Endothelial cell of umbilical vein (primary cell): ENCODE measurements at regions not wholly inside any gene's neighbourhood (a gene's known extent, or its start where the extent isn't known, plus 50 kb on each side); places are given as distances from the start of the nearest gene placed in this dataset.

Experiments used
- BruUV-seq: library from RNA; stranded (reverse); fragments of 400-500 nt; replicated peaks from 2 replicates; lab custom pipeline; 2021; lab: Mats Ljungman, UMichigan
- CTCF ChIA-PET: fragments of 300-600, 350-600 bp; sonication (Branson Sonifier 250); formaldehyde crosslinking; loops from one replicate; lab custom pipeline; 2021; ENCODE audit warnings: antibody characterized with exemption, inconsistent platforms; lab: Charles Lee
- POLR2A ChIA-PET: fragments of 300-600, 350-600 bp; sonication (Branson Sonifier 250); formaldehyde crosslinking; loops from one replicate; lab custom pipeline; 2021; ENCODE audit warnings: antibody characterized with exemption, inconsistent platforms; lab: Charles Lee
- DNase-seq: peaks from one replicate; pipeline ENCODE4 v3.0.0-alpha.2; 2011; ENCODE audit warnings: low read depth, low spot score
- FAIRE-seq: peaks from 2 replicates; lab custom pipeline; 2011; peaks lifted over from hg19 to GRCh38; lab: Jason Lieb, UNC
- H2AFZ ChIP-seq: 2 replicates; pipeline ENCODE4 v1.6.0; 2012; ENCODE audit warnings: low read depth, low read length, control low read depth, inconsistent platforms
- H3K27ac ChIP-seq: 2 replicates; pipeline ENCODE4 v1.5.1; 2011; ENCODE audit warnings: low read depth, mild to moderate bottlenecking, control low read depth, low read length, moderate library complexity; ENCODE audit not compliant: insufficient read depth
- H3K27me3 ChIP-seq, 2 experiments: 2 replicates each; pipeline versions ENCODE4 v1.6.0 to v1.6.1; 2011; ENCODE audit warnings: low read length in 2 of 2, mixed read lengths in 1 of 2; ENCODE audit not compliant: control insufficient read depth in 2 of 2, insufficient read depth in 2 of 2
- H3K36me3 ChIP-seq, 2 experiments: 2 replicates in 1 of 2; 3 replicates in 1 of 2; pipeline ENCODE4 v1.5.1; 2011; ENCODE audit warnings: low read length in 2 of 2, mild to moderate bottlenecking in 1 of 2, moderate library complexity in 1 of 2; ENCODE audit not compliant: control insufficient read depth in 2 of 2, insufficient read depth in 2 of 2; ENCODE audit errors: extremely low read depth in 1 of 2
- H3K4me1 ChIP-seq: 3 replicates; pipeline ENCODE4 v1.5.1; 2011; ENCODE audit warnings: mild to moderate bottlenecking, low read length; ENCODE audit not compliant: control insufficient read depth, insufficient read depth; ENCODE audit errors: extremely low read depth
- H3K4me2 ChIP-seq: 2 replicates; pipeline ENCODE4 v1.6.1; 2011; ENCODE audit warnings: low read length, control low read depth, mixed read lengths; ENCODE audit not compliant: insufficient read depth
- H3K4me3 ChIP-seq, 3 experiments: fragments of 200-600 bp in 1 of 3; sonication (generic), shearing (Covaris generic) in 1 of 3; replicated peaks in 1 of 3; 2 replicates each; pipeline ENCODE4 v1.5.1; 2011 to 2016; ENCODE audit warnings: control low read depth in 3 of 3, low read length in 3 of 3, mild to moderate bottlenecking in 2 of 3, inconsistent platforms in 1 of 3, low read depth in 1 of 3, moderate library complexity in 1 of 3; ENCODE audit not compliant: insufficient read depth in 1 of 3
- H3K79me2 ChIP-seq: 2 replicates; pipeline ENCODE4 v1.6.0; 2012; ENCODE audit warnings: low read length, inconsistent platforms; ENCODE audit not compliant: control insufficient read depth, insufficient read depth
- H3K9ac ChIP-seq: replicated peaks from 2 replicates; pipeline ENCODE3; 2011; ENCODE audit warnings: low read length, control low read depth; ENCODE audit not compliant: insufficient read depth; ENCODE audit errors: extremely low read depth
- H3K9me1 ChIP-seq: replicated peaks from 3 replicates; pipeline ENCODE4 v1.6.0; 2011; ENCODE audit warnings: mild to moderate bottlenecking, low read length; ENCODE audit not compliant: control insufficient read depth, insufficient read depth; ENCODE audit errors: extremely low read depth
- H3K9me3 ChIP-seq: replicated peaks from 2 replicates; pipeline ENCODE4 v1.5.1; 2012; ENCODE audit warnings: low read length, inconsistent platforms; ENCODE audit not compliant: control insufficient read depth, insufficient read depth
- H4K20me1 ChIP-seq: replicated peaks from 2 replicates; pipeline ENCODE3; 2011; ENCODE audit warnings: mild to moderate bottlenecking, low read length; ENCODE audit not compliant: control insufficient read depth, insufficient read depth; ENCODE audit errors: extremely low read depth
- EZH2 ChIP-seq: IDR thresholded peaks from 2 replicates; pipeline ENCODE4 v1.6.1; 2012; ENCODE audit warnings: borderline replicate concordance, low read depth, mild to moderate bottlenecking, moderate library complexity, low read length, inconsistent platforms; ENCODE audit not compliant: severe bottlenecking
- FOS ChIP-seq: IDR thresholded peaks from 2 replicates; pipeline ENCODE4 v1.6.1; 2011; ENCODE audit warnings: mild to moderate bottlenecking, low read length, moderate library complexity, borderline replicate concordance; ENCODE audit not compliant: insufficient read depth
- GATA2 ChIP-seq: IDR thresholded peaks from 2 replicates; pipeline ENCODE4 v1.7.0; 2011; ENCODE audit warnings: low read depth, mild to moderate bottlenecking, moderate library complexity, mixed read lengths, low read length; ENCODE audit not compliant: insufficient read length, insufficient read depth
- JUN ChIP-seq: IDR thresholded peaks from 2 replicates; pipeline ENCODE4 v1.6.1; 2011; ENCODE audit warnings: borderline replicate concordance, low read depth; ENCODE audit not compliant: insufficient read length, insufficient read depth
- MYC ChIP-seq: IDR thresholded peaks from one replicate; pipeline ENCODE4 v1.6.1; 2011; ENCODE audit warnings: mild to moderate bottlenecking, low read depth, low read length
- POLR2A ChIP-seq: IDR thresholded peaks from 2 replicates; pipeline ENCODE4 v1.6.1; 2012; ENCODE audit warnings: low read depth, mild to moderate bottlenecking, control low read depth, low read length
- POLR2AphosphoS5 ChIP-seq: IDR thresholded peaks from 2 replicates; pipeline ENCODE4 v1.6.1; 2012; ENCODE audit warnings: low read depth, mild to moderate bottlenecking, control low read depth, low read length, moderate library complexity; ENCODE audit not compliant: insufficient read depth
- dilution Hi-C: fragments of 300-500 bp; cut with MboI; formaldehyde crosslinking; loops from one replicate; pipeline ENCODE4 v1.15.0; 2019; ENCODE audit warnings: low sequenced_read_pairs; ENCODE audit not compliant: extremely low pct_ligation_motif_present
- intact Hi-C: fragments of 100-400 bp; cut with micrococcal nuclease; formaldehyde crosslinking; loops from one replicate; pipeline ENCODE4 v1.10.0; 2022
- TF ChIP-seq, protein P1 (sequence below), 2 donors: IDR thresholded peaks; 1 replicate in 1 of 2; 2 replicates in 1 of 2; pipeline ENCODE4 v1.5.1; 2011; ENCODE audit warnings: low read length in 2 of 2, mild to moderate bottlenecking in 2 of 2, moderate library complexity in 2 of 2, control low read depth in 1 of 2, inconsistent platforms in 1 of 2, low read depth in 1 of 2; ENCODE audit not compliant: insufficient read depth in 1 of 2; ENCODE audit errors: extremely low read depth in 1 of 2
- TF ChIP-seq, protein P2 (sequence below): IDR thresholded peaks from 2 replicates; pipeline ENCODE4 v1.6.1; 2011; ENCODE audit not compliant: insufficient read depth, insufficient read length

DNA sequence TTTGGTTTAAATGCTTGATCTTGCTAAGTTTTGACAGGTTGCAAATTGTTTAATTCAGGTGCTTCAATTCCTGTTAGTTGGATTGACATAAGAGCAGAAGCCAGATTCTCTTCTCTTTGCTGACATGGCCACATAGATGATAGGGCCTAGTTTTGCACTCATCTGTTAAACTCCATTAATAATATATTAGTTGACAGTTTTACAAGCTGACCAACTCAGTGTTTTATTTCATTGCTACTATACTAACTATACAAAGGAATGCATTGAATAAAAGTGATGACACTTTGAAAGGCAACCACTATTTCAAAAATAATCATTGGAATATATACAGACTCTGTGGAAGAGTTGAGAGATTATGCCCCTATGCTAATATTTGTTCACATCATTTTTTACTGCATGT, 255.6 kb upstream of the DPYD start:
- H3K27me3 ChIP-seq, result no peaks in the 10 kb centered on the region
- H3K27ac ChIP-seq, result no peak overlapping the region
- no TSS peak for BruUV-seq
- H3K36me3 ChIP-seq, result no peaks in the 10 kb centered on the region
- H4K20me1 ChIP-seq, result no peaks in the 10 kb centered on the region
- intact Hi-C loops (no loop called here), dilution Hi-C loops (no loop called here)
- no peaks in the 10 kb centered on the region for H3K79me2 ChIP-seq
- FAIRE-seq (no peak), DNase-seq (no peak)
- ChIA-PET CTCF (no interaction called here), POLR2A (no interaction called here)
- H2AFZ ChIP-seq, result no peak overlapping the region
- TF ChIP-seq POLR2AphosphoS5 (no peak), POLR2A (no peak), MYC (no peak), FOS (no peak), JUN (no peak), GATA2 (no peak), EZH2 (no peak)
- TF ChIP-seq, protein P1, sequence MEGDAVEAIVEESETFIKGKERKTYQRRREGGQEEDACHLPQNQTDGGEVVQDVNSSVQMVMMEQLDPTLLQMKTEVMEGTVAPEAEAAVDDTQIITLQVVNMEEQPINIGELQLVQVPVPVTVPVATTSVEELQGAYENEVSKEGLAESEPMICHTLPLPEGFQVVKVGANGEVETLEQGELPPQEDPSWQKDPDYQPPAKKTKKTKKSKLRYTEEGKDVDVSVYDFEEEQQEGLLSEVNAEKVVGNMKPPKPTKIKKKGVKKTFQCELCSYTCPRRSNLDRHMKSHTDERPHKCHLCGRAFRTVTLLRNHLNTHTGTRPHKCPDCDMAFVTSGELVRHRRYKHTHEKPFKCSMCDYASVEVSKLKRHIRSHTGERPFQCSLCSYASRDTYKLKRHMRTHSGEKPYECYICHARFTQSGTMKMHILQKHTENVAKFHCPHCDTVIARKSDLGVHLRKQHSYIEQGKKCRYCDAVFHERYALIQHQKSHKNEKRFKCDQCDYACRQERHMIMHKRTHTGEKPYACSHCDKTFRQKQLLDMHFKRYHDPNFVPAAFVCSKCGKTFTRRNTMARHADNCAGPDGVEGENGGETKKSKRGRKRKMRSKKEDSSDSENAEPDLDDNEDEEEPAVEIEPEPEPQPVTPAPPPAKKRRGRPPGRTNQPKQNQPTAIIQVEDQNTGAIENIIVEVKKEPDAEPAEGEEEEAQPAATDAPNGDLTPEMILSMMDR (IDR thresholded peaks at IDR 0.05; ENCODE audit: extremely low read depth in 1 of 2, insufficient read depth in 1 of 2, low read depth in 1 of 2, low read length in 2 of 2), result no peak
- TF ChIP-seq, protein P2, sequence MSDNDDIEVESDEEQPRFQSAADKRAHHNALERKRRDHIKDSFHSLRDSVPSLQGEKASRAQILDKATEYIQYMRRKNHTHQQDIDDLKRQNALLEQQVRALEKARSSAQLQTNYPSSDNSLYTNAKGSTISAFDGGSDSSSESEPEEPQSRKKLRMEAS, result no peak
- H3K4me3 ChIP-seq, result no peak overlapping the region
- no peak overlapping the region for H3K9ac ChIP-seq
- H3K4me2 ChIP-seq, result no peak overlapping the region
- no peaks in the 10 kb centered on the region for H3K9me1 ChIP-seq
- no peaks in the 10 kb centered on the region for H3K4me1 ChIP-seq
- H3K9me3 ChIP-seq, result no peaks in the 10 kb centered on the region
